IMR-90 (cell line): ENCODE measurements at regions not wholly inside any gene's neighbourhood (a gene's known extent, or its start where the extent isn't known, plus 50 kb on each side); places are given as distances from the start of the nearest gene placed in this dataset.

Experiments used
- CEBPB ChIP-seq: IDR thresholded peaks from 2 replicates; pipeline ENCODE4 v1.6.1; 2012; ENCODE audit warnings: low read depth, low read length, improper control_type of control experiment
- FOS ChIP-seq: fragments of 150-350 bp; IDR thresholded peaks from 2 replicates; pipeline ENCODE4 v1.6.1; 2016; ENCODE audit warnings: low read depth, low read length
- MAFK ChIP-seq: IDR thresholded peaks from 2 replicates; pipeline ENCODE4 v1.6.1; 2012; ENCODE audit warnings: low read depth, low read length, improper control_type of control experiment
- MAZ ChIP-seq: IDR thresholded peaks from 2 replicates; pipeline ENCODE4 v1.6.1; 2012; ENCODE audit warnings: low read depth, mild to moderate bottlenecking, low read length, improper control_type of control experiment, moderate library complexity, borderline replicate concordance
- MXI1 ChIP-seq: IDR thresholded peaks from 2 replicates; pipeline ENCODE4 v1.6.1; 2012; ENCODE audit warnings: low read depth, mild to moderate bottlenecking, low read length, moderate library complexity, borderline replicate concordance
- POLR2A ChIP-seq: IDR thresholded peaks from 2 replicates; pipeline ENCODE4 v1.6.1; 2012; ENCODE audit warnings: mild to moderate bottlenecking, low read depth, low read length
- RAD21 ChIP-seq: IDR thresholded peaks from 2 replicates; pipeline ENCODE4 v1.6.1; 2012; ENCODE audit warnings: low read length, improper control_type of control experiment
- RFX5 ChIP-seq: IDR thresholded peaks from 2 replicates; pipeline ENCODE4 v1.8.0; 2012; ENCODE audit warnings: low read depth, mild to moderate bottlenecking, low read length, moderate library complexity
- TF ChIP-seq, protein P1 (sequence below): conservative IDR thresholded peaks from 2 replicates; pipeline ENCODE4 v1.5.1; 2012; ENCODE audit warnings: mild to moderate bottlenecking, low read depth, low read length, improper control_type of control experiment
- TF ChIP-seq, protein P2 (sequence below): fragments of 150-350 bp; IDR thresholded peaks from 2 replicates; pipeline ENCODE4 v1.6.1; 2017; ENCODE audit warnings: mild to moderate bottlenecking, antibody characterized with exemption, low read length, low read depth
- TF ChIP-seq, protein P3 (sequence below): fragments of 150-350 bp; IDR thresholded peaks from 2 replicates; pipeline ENCODE4 v1.6.1; 2016; ENCODE audit warnings: low read depth, mild to moderate bottlenecking, low read length, moderate library complexity, borderline replicate concordance

DNA sequence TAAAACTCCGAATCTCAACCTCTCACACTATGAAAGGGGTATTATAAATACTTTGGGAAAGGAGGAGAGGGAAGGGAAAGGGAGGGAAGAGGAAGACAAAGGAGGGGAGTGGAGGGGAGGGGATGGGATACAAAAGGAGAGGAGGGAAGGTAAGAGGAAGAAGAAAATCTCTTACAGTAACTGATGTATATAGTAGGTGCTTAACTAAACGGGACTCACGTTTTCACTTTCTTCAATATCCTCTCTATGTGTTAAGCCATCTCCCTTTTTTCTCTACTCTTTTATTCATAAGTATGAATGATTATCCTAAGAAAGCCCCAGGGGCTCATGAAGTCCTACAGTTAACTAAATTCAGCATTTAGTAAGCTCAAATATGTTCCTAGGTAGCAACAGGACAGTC is 729.6 kb upstream of the NR2F2 start:
- TF ChIP-seq, protein P1, sequence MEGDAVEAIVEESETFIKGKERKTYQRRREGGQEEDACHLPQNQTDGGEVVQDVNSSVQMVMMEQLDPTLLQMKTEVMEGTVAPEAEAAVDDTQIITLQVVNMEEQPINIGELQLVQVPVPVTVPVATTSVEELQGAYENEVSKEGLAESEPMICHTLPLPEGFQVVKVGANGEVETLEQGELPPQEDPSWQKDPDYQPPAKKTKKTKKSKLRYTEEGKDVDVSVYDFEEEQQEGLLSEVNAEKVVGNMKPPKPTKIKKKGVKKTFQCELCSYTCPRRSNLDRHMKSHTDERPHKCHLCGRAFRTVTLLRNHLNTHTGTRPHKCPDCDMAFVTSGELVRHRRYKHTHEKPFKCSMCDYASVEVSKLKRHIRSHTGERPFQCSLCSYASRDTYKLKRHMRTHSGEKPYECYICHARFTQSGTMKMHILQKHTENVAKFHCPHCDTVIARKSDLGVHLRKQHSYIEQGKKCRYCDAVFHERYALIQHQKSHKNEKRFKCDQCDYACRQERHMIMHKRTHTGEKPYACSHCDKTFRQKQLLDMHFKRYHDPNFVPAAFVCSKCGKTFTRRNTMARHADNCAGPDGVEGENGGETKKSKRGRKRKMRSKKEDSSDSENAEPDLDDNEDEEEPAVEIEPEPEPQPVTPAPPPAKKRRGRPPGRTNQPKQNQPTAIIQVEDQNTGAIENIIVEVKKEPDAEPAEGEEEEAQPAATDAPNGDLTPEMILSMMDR, result no peak
- TF ChIP-seq CEBPB (no peak), RFX5 (no peak), POLR2A (no peak), MXI1 (no peak), MAFK (no peak), MAZ (no peak), FOS (no peak), RAD21 (no peak)
- TF ChIP-seq, protein P2, sequence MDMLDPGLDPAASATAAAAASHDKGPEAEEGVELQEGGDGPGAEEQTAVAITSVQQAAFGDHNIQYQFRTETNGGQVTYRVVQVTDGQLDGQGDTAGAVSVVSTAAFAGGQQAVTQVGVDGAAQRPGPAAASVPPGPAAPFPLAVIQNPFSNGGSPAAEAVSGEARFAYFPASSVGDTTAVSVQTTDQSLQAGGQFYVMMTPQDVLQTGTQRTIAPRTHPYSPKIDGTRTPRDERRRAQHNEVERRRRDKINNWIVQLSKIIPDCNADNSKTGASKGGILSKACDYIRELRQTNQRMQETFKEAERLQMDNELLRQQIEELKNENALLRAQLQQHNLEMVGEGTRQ, result no peak
- TF ChIP-seq, protein P3, sequence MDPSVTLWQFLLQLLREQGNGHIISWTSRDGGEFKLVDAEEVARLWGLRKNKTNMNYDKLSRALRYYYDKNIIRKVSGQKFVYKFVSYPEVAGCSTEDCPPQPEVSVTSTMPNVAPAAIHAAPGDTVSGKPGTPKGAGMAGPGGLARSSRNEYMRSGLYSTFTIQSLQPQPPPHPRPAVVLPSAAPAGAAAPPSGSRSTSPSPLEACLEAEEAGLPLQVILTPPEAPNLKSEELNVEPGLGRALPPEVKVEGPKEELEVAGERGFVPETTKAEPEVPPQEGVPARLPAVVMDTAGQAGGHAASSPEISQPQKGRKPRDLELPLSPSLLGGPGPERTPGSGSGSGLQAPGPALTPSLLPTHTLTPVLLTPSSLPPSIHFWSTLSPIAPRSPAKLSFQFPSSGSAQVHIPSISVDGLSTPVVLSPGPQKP, result no peak
